SK-N-SH (cell line): ENCODE measurements at regions not wholly inside any gene's neighbourhood (a gene's known extent, or its start where the extent isn't known, plus 50 kb on each side); places are given as distances from the start of the nearest gene placed in this dataset.

Experiments used
- CTCF ChIA-PET: fragments of 300-600, 350-600 bp; formaldehyde crosslinking; extraction: SDS; loops from one replicate; lab custom pipeline; 2021; lab: Yijun Ruan, JAX
- POLR2A ChIA-PET: fragments of 350-600 bp; sonication (Branson Sonifier 250); formaldehyde crosslinking; extraction: SDS; loops from one replicate; lab custom pipeline; 2020; ENCODE audit warnings: antibody characterized with exemption, inconsistent platforms; lab: Yijun Ruan, JAX
- DNase-seq: peaks from one replicate; pipeline ENCODE4 v3.0.0; 2012
- H2AFZ ChIP-seq: fragments of 200-600 bp; sonication (generic); 2 replicates; pipeline ENCODE4 v1.8.1; 2016; ENCODE audit warnings: antibody characterized with exemption, mild to moderate bottlenecking, low read depth
- H3F3A ChIP-seq: fragments of 200-600 bp; sonication (generic); replicated peaks from 2 replicates; pipeline ENCODE3; 2016; ENCODE audit warnings: antibody characterized with exemption, mild to moderate bottlenecking; ENCODE audit not compliant: insufficient read depth
- H3K27ac ChIP-seq, 2 experiments: fragments of 200-500 bp in 1 of 2; fragments of 200-600 bp in 1 of 2; sonication (Bioruptor generic) in 1 of 2; sonication (generic), shearing (Covaris generic) in 1 of 2; 2 replicates each; pipeline versions ENCODE4 v1.5.1 to v1.6.1; 2014 to 2016; ENCODE audit warnings: low read depth in 2 of 2, inconsistent platforms in 1 of 2, low read length in 1 of 2, mild to moderate bottlenecking in 1 of 2, mixed read lengths in 1 of 2
- H3K27me3 ChIP-seq: fragments of 200-600 bp; sonication (generic), shearing (Covaris generic); 2 replicates; pipeline ENCODE4 v1.6.1; 2016; ENCODE audit warnings: mixed run types; ENCODE audit not compliant: insufficient read depth
- H3K36me3 ChIP-seq, 2 experiments: fragments of 200-500 bp in 1 of 2; fragments of 200-600 bp in 1 of 2; sonication (Bioruptor generic) in 1 of 2; sonication (generic) in 1 of 2; replicated peaks in 1 of 2; 2 replicates each; pipeline versions ENCODE3 to v1.5.1; 2014 to 2016; ENCODE audit warnings: low read length in 1 of 2, mild to moderate bottlenecking in 1 of 2; ENCODE audit not compliant: insufficient read depth in 2 of 2, control insufficient read depth in 1 of 2
- H3K4me1 ChIP-seq, 2 experiments: fragments of 200-500 bp in 1 of 2; fragments of 200-600 bp in 1 of 2; sonication (Bioruptor generic) in 1 of 2; sonication (generic), shearing (Covaris generic) in 1 of 2; 2 replicates each; pipeline versions ENCODE4 v1.5.1 to v1.6.1; 2014 to 2016; ENCODE audit warnings: low read depth in 1 of 2, low read length in 1 of 2, mixed run types in 1 of 2; ENCODE audit not compliant: insufficient read depth in 2 of 2, control insufficient read depth in 1 of 2
- H3K4me2 ChIP-seq: fragments of 200-600 bp; sonication (generic), shearing (Covaris generic); 2 replicates; pipeline ENCODE4 v1.6.1; 2017; ENCODE audit warnings: mixed run types
- H3K4me3 ChIP-seq, 2 experiments: fragments of 200-500 bp in 1 of 2; fragments of 200-600 bp in 1 of 2; sonication (Bioruptor generic) in 1 of 2; sonication (generic), shearing (Covaris generic) in 1 of 2; 2 replicates each; pipeline versions ENCODE4 v1.5.1 to v1.8.1; 2014 to 2016; ENCODE audit warnings: low read depth in 2 of 2, inconsistent platforms in 1 of 2, low read length in 1 of 2, mild to moderate bottlenecking in 1 of 2, mixed read lengths in 1 of 2, moderate library complexity in 1 of 2
- H3K79me2 ChIP-seq: fragments of 200-600 bp; sonication (generic); 2 replicates; pipeline ENCODE4 v1.8.1; 2017; ENCODE audit warnings: mild to moderate bottlenecking; ENCODE audit not compliant: insufficient read depth
- H3K9ac ChIP-seq: fragments of 200-600 bp; sonication (generic); 2 replicates; pipeline ENCODE4 v1.6.1; 2017; ENCODE audit warnings: mixed run types
- H3K9me2 ChIP-seq: fragments of 200-600 bp; sonication (generic); 2 replicates; pipeline ENCODE4 v1.6.1; 2017; ENCODE audit warnings: mixed run types
- H3K9me3 ChIP-seq: fragments of 200-600 bp; sonication (generic); 2 replicates; pipeline ENCODE4 v1.6.1; 2017; ENCODE audit warnings: mixed run types, mild to moderate bottlenecking, moderate library complexity
- H4K20me1 ChIP-seq: fragments of 200-600 bp; sonication (generic); 2 replicates; pipeline ENCODE4 v1.6.1; 2017; ENCODE audit warnings: mild to moderate bottlenecking, mixed run types; ENCODE audit not compliant: insufficient read depth
- FOXM1 ChIP-seq: IDR thresholded peaks from 2 replicates; pipeline ENCODE4 v1.4.0; 2012; ENCODE audit warnings: low read depth, mild to moderate bottlenecking
- GATA2 ChIP-seq: sonication (generic); formaldehyde crosslinking; IDR thresholded peaks from 2 replicates; pipeline ENCODE4 v1.5.0; 2020; ENCODE audit warnings: mild to moderate bottlenecking, missing genetic modification reagents
- JUND ChIP-seq: IDR thresholded peaks from 2 replicates; pipeline ENCODE4 v1.4.0; 2012
- MXI1 ChIP-seq: IDR thresholded peaks from 2 replicates; pipeline ENCODE4 v1.6.1; 2012; ENCODE audit warnings: mild to moderate bottlenecking, low read depth, low read length, improper control_type of control experiment
- POLR2AphosphoS5 ChIP-seq: IDR thresholded peaks from 2 replicates; pipeline ENCODE4 v1.6.1; 2012; ENCODE audit warnings: low read depth, low read length
- SIN3A ChIP-seq: IDR thresholded peaks from 2 replicates; pipeline ENCODE4 v1.6.1; 2012; ENCODE audit warnings: low read depth, mild to moderate bottlenecking, low read length, moderate library complexity, borderline replicate concordance
- USF2 ChIP-seq: fragments of 150-350 bp; IDR thresholded peaks from 2 replicates; pipeline ENCODE4 v1.6.1; 2017; ENCODE audit warnings: antibody characterized with exemption, low read length, low read depth, borderline replicate concordance
- YY1 ChIP-seq: IDR thresholded peaks from 2 replicates; pipeline ENCODE4 v1.4.0; 2012; ENCODE audit warnings: low read depth, mild to moderate bottlenecking
- ZBTB33 ChIP-seq: IDR thresholded peaks from 2 replicates; pipeline ENCODE4 v1.4.0; 2012; ENCODE audit warnings: low read depth, borderline replicate concordance
- WGBS: methylation state at CpG from one replicate; pipeline ENCODE4 v1.1.6; 2017; ENCODE audit warnings: low lambda C conversion rate; 5-methylcytosine and 5-hydroxymethylcytosine counted together
- TF ChIP-seq, protein P1 (sequence below): fragments of 200-600 bp; sonication (generic); IDR thresholded peaks from 2 replicates; pipeline ENCODE4 v1.6.1; 2017; ENCODE audit warnings: antibody characterized with exemption, mild to moderate bottlenecking, moderate library complexity
- TF ChIP-seq, protein P2 (sequence below): IDR thresholded peaks from 2 replicates; pipeline ENCODE4 v1.4.0; 2012; ENCODE audit warnings: low read depth, borderline replicate concordance

- no peak overlapping the region for H2AFZ ChIP-seq
- POLR2A ChIA-PET: no interaction called here
- no peaks in the 10 kb centered on the region for H3K36me3 ChIP-seq
- H3K9ac ChIP-seq: no peak overlapping the region
- no peaks in the 10 kb centered on the region for H3K9me2 ChIP-seq
- no peaks in the 10 kb centered on the region; the same call in 1 of the 2 replicates for H3K27me3 ChIP-seq
- no peaks in the 10 kb centered on the region for H3K9me3 ChIP-seq
- H3F3A ChIP-seq: no peaks in the 10 kb centered on the region
- no peaks in the 10 kb centered on the region for H3K4me1 ChIP-seq
- TF ChIP-seq YY1 (no peak), JUND (no peak), GATA2 (CRISPR knock-in tag) (no peak), POLR2AphosphoS5 (no peak), FOXM1 (no peak), MXI1 (no peak), USF2 (no peak), SIN3A (no peak), ZBTB33 (no peak)
- TF ChIP-seq, protein P1, sequence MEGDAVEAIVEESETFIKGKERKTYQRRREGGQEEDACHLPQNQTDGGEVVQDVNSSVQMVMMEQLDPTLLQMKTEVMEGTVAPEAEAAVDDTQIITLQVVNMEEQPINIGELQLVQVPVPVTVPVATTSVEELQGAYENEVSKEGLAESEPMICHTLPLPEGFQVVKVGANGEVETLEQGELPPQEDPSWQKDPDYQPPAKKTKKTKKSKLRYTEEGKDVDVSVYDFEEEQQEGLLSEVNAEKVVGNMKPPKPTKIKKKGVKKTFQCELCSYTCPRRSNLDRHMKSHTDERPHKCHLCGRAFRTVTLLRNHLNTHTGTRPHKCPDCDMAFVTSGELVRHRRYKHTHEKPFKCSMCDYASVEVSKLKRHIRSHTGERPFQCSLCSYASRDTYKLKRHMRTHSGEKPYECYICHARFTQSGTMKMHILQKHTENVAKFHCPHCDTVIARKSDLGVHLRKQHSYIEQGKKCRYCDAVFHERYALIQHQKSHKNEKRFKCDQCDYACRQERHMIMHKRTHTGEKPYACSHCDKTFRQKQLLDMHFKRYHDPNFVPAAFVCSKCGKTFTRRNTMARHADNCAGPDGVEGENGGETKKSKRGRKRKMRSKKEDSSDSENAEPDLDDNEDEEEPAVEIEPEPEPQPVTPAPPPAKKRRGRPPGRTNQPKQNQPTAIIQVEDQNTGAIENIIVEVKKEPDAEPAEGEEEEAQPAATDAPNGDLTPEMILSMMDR: no peak
- TF ChIP-seq, protein P2, sequence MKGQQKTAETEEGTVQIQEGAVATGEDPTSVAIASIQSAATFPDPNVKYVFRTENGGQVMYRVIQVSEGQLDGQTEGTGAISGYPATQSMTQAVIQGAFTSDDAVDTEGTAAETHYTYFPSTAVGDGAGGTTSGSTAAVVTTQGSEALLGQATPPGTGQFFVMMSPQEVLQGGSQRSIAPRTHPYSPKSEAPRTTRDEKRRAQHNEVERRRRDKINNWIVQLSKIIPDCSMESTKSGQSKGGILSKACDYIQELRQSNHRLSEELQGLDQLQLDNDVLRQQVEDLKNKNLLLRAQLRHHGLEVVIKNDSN: no peak
- no peak for DNase-seq
- WGBS: 72% methylated on average over 18 of the region's 18 CpGs
- CTCF ChIA-PET: interaction anchor here (1.4 kb wide), 1 partner anchor 277 kb away, joined by 3 read pairs; no protein-coding TSS in a partner anchor
- H4K20me1 ChIP-seq: no peaks in the 10 kb centered on the region
- no peaks in the 10 kb centered on the region for H3K79me2 ChIP-seq
- H3K27ac ChIP-seq: no peak overlapping the region
- H3K4me2 ChIP-seq: no peak overlapping the region
- H3K4me3 ChIP-seq: no peak overlapping the region
Measured at GRCh38 chr15:72998681-72999466, 53.4 kb upstream of the NEO1 start.
